PC-3 (cell line): ENCODE measurements at regions not wholly inside any gene's neighbourhood (a gene's known extent, or its start where the extent isn't known, plus 50 kb on each side); places are given as distances from the start of the nearest gene placed in this dataset.

Experiments
- ATAC-seq: fragments of 200-7000 bp; cut with Tn5 transposase; 2 replicates; pipeline ENCODE4 v1.9.1; 2020; ENCODE audit warnings: mild to moderate bottlenecking, moderate library complexity
- BruUV-seq: library from RNA; stranded (reverse); fragments of 400-500 nt; replicated peaks from 2 replicates; lab custom pipeline; 2021; lab: Mats Ljungman, UMichigan
- CTCF ChIA-PET: fragments of 300-600 bp; sonication (Branson Sonifier 250); formaldehyde crosslinking; loops from one replicate; lab custom pipeline; 2022; ENCODE audit warnings: antibody characterized with exemption; lab: Charles Lee
- POLR2A ChIA-PET: fragments of 300-600 bp; sonication (Branson Sonifier 250); formaldehyde crosslinking; loops from one replicate; lab custom pipeline; 2022; ENCODE audit warnings: antibody characterized with exemption; ENCODE audit not compliant: unreplicated experiment; lab: Charles Lee
- DNase-seq: peaks from one replicate; pipeline ENCODE4 v3.0.0-alpha.2; 2015
- H2AFZ ChIP-seq: fragments of 300-600 bp; sonication (generic); 2 replicates; pipeline ENCODE4 v1.6.0; 2016; ENCODE audit warnings: antibody characterized with exemption, low read length
- H3F3A ChIP-seq: fragments of 300-600 bp; sonication (generic); one replicate; pipeline ENCODE4 v1.6.0; 2017; ENCODE audit warnings: antibody characterized with exemption, low read length, control low read depth, mild to moderate bottlenecking; ENCODE audit not compliant: unreplicated experiment
- H3K27ac ChIP-seq: fragments of 300-600 bp; sonication (generic); 2 replicates; pipeline ENCODE4 v1.5.1; 2016; ENCODE audit warnings: mild to moderate bottlenecking, low read length
- H3K27me3 ChIP-seq: fragments of 300-600 bp; sonication (generic); 2 replicates; pipeline ENCODE4 v1.6.1; 2016; ENCODE audit warnings: low read length, mixed read lengths
- H3K36me3 ChIP-seq: fragments of 300-600 bp; sonication (generic); 2 replicates; pipeline ENCODE4 v1.6.1; 2016; ENCODE audit warnings: low read depth, mixed run types, low read length, mixed read lengths
- H3K4me1 ChIP-seq: fragments of 300-600 bp; sonication (generic); 2 replicates; pipeline ENCODE4 v1.5.1; 2016; ENCODE audit warnings: low read length; ENCODE audit not compliant: insufficient read depth
- H3K4me2 ChIP-seq: fragments of 300-600 bp; sonication (generic); 2 replicates; pipeline ENCODE4 v1.6.0; 2016; ENCODE audit warnings: low read length
- H3K4me3 ChIP-seq: fragments of 300-600 bp; sonication (generic); 2 replicates; pipeline ENCODE4 v1.5.1; 2016; ENCODE audit warnings: mild to moderate bottlenecking, low read length, mixed read lengths
- H3K79me2 ChIP-seq: fragments of 300-600 bp; sonication (generic); 2 replicates; pipeline ENCODE4 v1.6.1; 2017; ENCODE audit warnings: low read length, mixed read lengths
- H3K9ac ChIP-seq: fragments of 300-600 bp; sonication (generic); 2 replicates; pipeline ENCODE4 v1.6.0; 2016; ENCODE audit warnings: mild to moderate bottlenecking, low read length
- H3K9me2 ChIP-seq: fragments of 300-600 bp; sonication (generic); replicated peaks from 2 replicates; pipeline ENCODE4 v1.6.1; 2016; ENCODE audit warnings: mixed run types, low read length, mixed read lengths
- H3K9me3 ChIP-seq: fragments of 300-600 bp; sonication (generic); 2 replicates; pipeline ENCODE4 v1.6.1; 2016; ENCODE audit warnings: low read length, mixed read lengths
- H4K20me1 ChIP-seq: fragments of 300-600 bp; sonication (generic); 2 replicates; pipeline ENCODE4 v1.6.1; 2016; ENCODE audit warnings: low read length, mixed read lengths
- CTCF ChIP-seq: fragments of 300-600 bp; sonication (generic); conservative IDR thresholded peaks from 2 replicates; pipeline ENCODE4 v1.5.1; 2017; ENCODE audit warnings: antibody characterized with exemption, low read depth, mild to moderate bottlenecking, low read length
- EZH2 ChIP-seq: fragments of 300-600 bp; sonication (generic); IDR thresholded peaks from one replicate; pipeline ENCODE4 v1.6.1; 2017; ENCODE audit warnings: antibody characterized with exemption, mild to moderate bottlenecking, low read length; ENCODE audit not compliant: unreplicated experiment
- EZH2phosphoT487 ChIP-seq: fragments of 300-600 bp; sonication (generic); IDR thresholded peaks from 2 replicates; pipeline ENCODE4 v1.6.1; 2018; ENCODE audit warnings: mild to moderate bottlenecking, antibody characterized with exemption, low read length, borderline replicate concordance
- intact Hi-C: fragments of 100-400 bp; cut with micrococcal nuclease; formaldehyde crosslinking; loops from 2 replicates; pipeline ENCODE4 v1.9.0; 2023

- no peaks in the 10 kb centered on the region for H3K79me2 ChIP-seq
- no peaks in the 10 kb centered on the region; the same call in 1 of the 2 replicates for H3K27me3 ChIP-seq
- DNase-seq: no peak
- H3K27ac ChIP-seq: no peak overlapping the region
- H3K9ac ChIP-seq: no peak overlapping the region
- intact Hi-C loops: no loop called here
- H2AFZ ChIP-seq: no peak overlapping the region
- ChIA-PET POLR2A (no interaction called here), CTCF (no interaction called here)
- H3K9me3 ChIP-seq: no peaks in the 10 kb centered on the region
- no peaks in the 10 kb centered on the region for H4K20me1 ChIP-seq
- H3K36me3 ChIP-seq: no peaks in the 10 kb centered on the region
- no TSS peak for BruUV-seq
- TF ChIP-seq EZH2phosphoT487 (no peak), EZH2 (no peak), CTCF (no peak)
- no peaks in the 10 kb centered on the region for H3K9me2 ChIP-seq
- H3K4me1 ChIP-seq: no peaks in the 10 kb centered on the region
- H3F3A ChIP-seq: no peaks in the 10 kb centered on the region
- H3K4me2 ChIP-seq: no peak overlapping the region
- H3K4me3 ChIP-seq: no peak overlapping the region
- no peak for ATAC-seq
Measured at GRCh38 chr13:76713280-76713679, 172.9 kb downstream of the KCTD12 start.

GRCh38 chr13:76711550-76712182, 174.5 kb downstream of the KCTD12 start:
- Histone ChIP-seq H3K36me3 (no peaks in the 10 kb centered on the region), H3K9me3 (no peaks in the 10 kb centered on the region), H3K27ac (no peak overlapping the region), H3K27me3 (no peaks in the 10 kb centered on the region; the same call in none of the 2 replicates), H4K20me1 (no peaks in the 10 kb centered on the region), H2AFZ (no peak overlapping the region), H3F3A (no peaks in the 10 kb centered on the region), H3K4me1 (no peaks in the 10 kb centered on the region), H3K79me2 (no peaks in the 10 kb centered on the region), H3K9me2 (no peaks in the 10 kb centered on the region), H3K4me3 (no peak overlapping the region), H3K4me2 (no peak overlapping the region), H3K9ac (no peak overlapping the region)
- CTCF ChIA-PET: no interaction called here
- POLR2A ChIA-PET: no interaction called here
- DNase-seq: peak; percentile 46
- TF ChIP-seq CTCF (no peak), EZH2phosphoT487 (no peak), EZH2 (no peak)
- ATAC-seq: peak; percentile 63
- intact Hi-C loops: no loop called here
- no TSS peak for BruUV-seq

GRCh38 chr13:76709851-76710250, 176.4 kb downstream of the KCTD12 start:
- Histone ChIP-seq H3K9ac (no peak overlapping the region), H3K9me2 (no peaks in the 10 kb centered on the region), H4K20me1 (no peaks in the 10 kb centered on the region), H3K79me2 (no peaks in the 10 kb centered on the region), H3K9me3 (no peaks in the 10 kb centered on the region), H3K4me1 (no peaks in the 10 kb centered on the region), H3K36me3 (no peaks in the 10 kb centered on the region), H2AFZ (no peak overlapping the region), H3K27ac (no peak overlapping the region), H3F3A (no peaks in the 10 kb centered on the region), H3K27me3 (peaks cover 1% of the 10 kb centered on the region; the same call in 1 of the 2 replicates), H3K4me3 (no peak overlapping the region), H3K4me2 (no peak overlapping the region)
- DNase-seq (no peak), ATAC-seq (no peak)
- ChIA-PET CTCF (no interaction called here), POLR2A (no interaction called here)
- no peak for TF ChIP-seq CTCF
- no TSS peak for BruUV-seq
- intact Hi-C loops: no loop called here
